A549 (cell line): ENCODE measurements at regions not wholly inside any gene's neighbourhood (a gene's known extent, or its start where the extent isn't known, plus 50 kb on each side); places are given as distances from the start of the nearest gene placed in this dataset.

Experiments used
- ATAC-seq, 2 experiments: fragments of 200-7000 bp in 1 of 2; fragments of >200 bp in 1 of 2; cut with Nextera tagmentation in 1 of 2; cut with Tn5 transposase in 1 of 2; 3 replicates each; pipeline versions ENCODE4 v1.8.0 to v1.9.1; 2018 to 2020; ENCODE audit warnings: mild to moderate bottlenecking in 1 of 2, moderate library complexity in 1 of 2
- CTCF ChIA-PET: fragments of 300-600 bp; sonication (Branson Sonifier 250); formaldehyde crosslinking; extraction: SDS; loops from one replicate; lab custom pipeline; 2021; ENCODE audit warnings: antibody characterized with exemption, inconsistent platforms; lab: Yijun Ruan, JAX
- POLR2A ChIA-PET: fragments of 350-600 bp; formaldehyde crosslinking; extraction: SDS; loops from one replicate; lab custom pipeline; 2021; ENCODE audit warnings: antibody characterized with exemption, inconsistent platforms; lab: Yijun Ruan, JAX
- DNase-seq, 2 experiments: peaks; one replicate each; pipeline versions ENCODE4 v3.0.0 to v3.0.0-alpha.2; 2011 to 2016; ENCODE audit warnings: low read depth in 1 of 2, low spot score in 1 of 2
- FAIRE-seq: peaks from 2 replicates; lab custom pipeline; 2011; peaks lifted over from hg19 to GRCh38; lab: Jason Lieb, UNC
- H3K27ac ChIP-seq, 2 experiments: fragments of >200 bp; sonication (Bioruptor Twin); formaldehyde crosslinking; 3 replicates each; pipeline ENCODE4 v1.5.1; 2016 to 2017
- H3K4me1 ChIP-seq: fragments of >200 bp; sonication (Bioruptor Twin); formaldehyde crosslinking; 3 replicates; pipeline ENCODE4 v1.6.1; 2016
- H3K4me2 ChIP-seq: fragments of >200 bp; sonication (Bioruptor Twin); formaldehyde crosslinking; 3 replicates; pipeline ENCODE4 v1.6.1; 2016
- H3K4me3 ChIP-seq: fragments of >200 bp; sonication (Bioruptor Twin); formaldehyde crosslinking; 3 replicates; pipeline ENCODE4 v1.5.1; 2016
- H3K9me3 ChIP-seq: fragments of >200 bp; sonication (Bioruptor Twin); formaldehyde crosslinking; 3 replicates; pipeline ENCODE4 v1.6.1; 2016
- CHD4 ChIP-seq: fragments of 200-600 bp; sonication (generic); IDR thresholded peaks from 2 replicates; pipeline ENCODE4 v1.6.1; 2016; ENCODE audit warnings: antibody characterized with exemption, mild to moderate bottlenecking, borderline replicate concordance
- EHF ChIP-seq: fragments of 250-450 bp; sonication (Bioruptor Pico); IDR thresholded peaks from 2 replicates; pipeline ENCODE4 v1.5.0; 2020; ENCODE audit warnings: mild to moderate bottlenecking
- EHMT2 ChIP-seq: fragments of 200-600 bp; sonication (generic); IDR thresholded peaks from 2 replicates; pipeline ENCODE4 v1.6.1; 2016; ENCODE audit warnings: antibody characterized with exemption, low read depth, mild to moderate bottlenecking, moderate library complexity
- EP300 ChIP-seq, 2 experiments: fragments of >200 bp; sonication (Bioruptor Twin); formaldehyde crosslinking; IDR thresholded peaks; 2 replicates in 1 of 2; 3 replicates in 1 of 2; pipeline ENCODE4 v1.6.1; 2016 to 2017
- ESRRA ChIP-seq: fragments of 150-350 bp; IDR thresholded peaks from 2 replicates; pipeline ENCODE4 v1.6.1; 2014; ENCODE audit warnings: mild to moderate bottlenecking, low read length, borderline replicate concordance
- FOSL2 ChIP-seq, 2 experiments: fragments of 450-650 bp in 1 of 2; fragments of >200 bp in 1 of 2; sonication (Bioruptor Twin) in 1 of 2; formaldehyde crosslinking; IDR thresholded peaks; 2 replicates each; pipeline versions ENCODE4 v1.5.0 to v1.6.1; 2016 to 2020; ENCODE audit warnings: mild to moderate bottlenecking in 1 of 2, moderate library complexity in 1 of 2
- GATA3 ChIP-seq: IDR thresholded peaks from 2 replicates; pipeline ENCODE4 v1.6.1; 2012; ENCODE audit warnings: borderline replicate concordance
- KDM1A ChIP-seq: fragments of 200-600 bp; sonication (generic); IDR thresholded peaks from 2 replicates; pipeline ENCODE4 v1.6.1; 2016; ENCODE audit warnings: low read depth, mild to moderate bottlenecking
- KDM5A ChIP-seq: fragments of 200-600 bp; sonication (generic); IDR thresholded peaks from 2 replicates; pipeline ENCODE4 v1.6.1; 2016; ENCODE audit warnings: antibody characterized with exemption, mild to moderate bottlenecking
- MAFK ChIP-seq: fragments of 450-650 bp; IDR thresholded peaks from 2 replicates; pipeline ENCODE4 v1.6.1; 2014; ENCODE audit not compliant: partially characterized antibody
- NR3C1 ChIP-seq: fragments of >200 bp; sonication (Bioruptor Twin); formaldehyde crosslinking; IDR thresholded peaks from 3 replicates; pipeline ENCODE4 v1.6.1; 2017
- PHF8 ChIP-seq: fragments of 200-600 bp; sonication (generic); IDR thresholded peaks from 2 replicates; pipeline ENCODE4 v1.6.1; 2016; ENCODE audit warnings: low read depth, mild to moderate bottlenecking, antibody characterized with exemption, moderate library complexity, borderline replicate concordance
- POLR2AphosphoS2 ChIP-seq: conservative IDR thresholded peaks from 2 replicates; pipeline ENCODE4 v1.6.1; 2012; ENCODE audit warnings: low read length, improper control_type of control experiment, inconsistent platforms
- RAD21 ChIP-seq, 2 experiments: fragments of >200 bp in 1 of 2; sonication (Bioruptor Twin) in 1 of 2; formaldehyde crosslinking in 1 of 2; IDR thresholded peaks in 1 of 2; conservative IDR thresholded peaks in 1 of 2; 2 replicates in 1 of 2; 3 replicates in 1 of 2; pipeline ENCODE4 v1.6.1; 2012 to 2018; ENCODE audit warnings: inconsistent platforms in 1 of 2
- RFX5 ChIP-seq: fragments of 450-650 bp; IDR thresholded peaks from 2 replicates; pipeline ENCODE4 v1.7.1; 2014; ENCODE audit warnings: antibody characterized with exemption, mild to moderate bottlenecking, moderate library complexity
- ZC3H11A ChIP-seq: fragments of 450-650 bp; IDR thresholded peaks from 2 replicates; pipeline ENCODE4 v1.6.1; 2014; ENCODE audit warnings: antibody characterized with exemption, mild to moderate bottlenecking
- ZFP36 ChIP-seq: fragments of 450-650 bp; IDR thresholded peaks from 2 replicates; pipeline ENCODE4 v1.6.1; 2014; ENCODE audit warnings: borderline replicate concordance; ENCODE audit not compliant: partially characterized antibody
- WGBS: methylation state at CpG from one replicate; pipeline ENCODE4 v1.1.6; 2017; ENCODE audit errors: missing lambda C conversion rate; 5-methylcytosine and 5-hydroxymethylcytosine counted together
- TF ChIP-seq, protein P1 (sequence below): fragments of >200 bp; sonication (Bioruptor Twin); formaldehyde crosslinking; IDR thresholded peaks from 2 replicates; pipeline ENCODE4 v1.6.1; 2016
- TF ChIP-seq, protein P2 (sequence below): fragments of 250-450 bp; sonication (Bioruptor Pico); IDR thresholded peaks from 2 replicates; pipeline ENCODE4 v1.5.0; 2021; ENCODE audit warnings: mild to moderate bottlenecking, moderate library complexity, borderline replicate concordance
- TF ChIP-seq, protein P3 (sequence below): IDR thresholded peaks from 2 replicates; pipeline ENCODE4 v1.6.1; 2012; ENCODE audit warnings: low read depth, borderline replicate concordance
- TF ChIP-seq, protein P4 (sequence below): fragments of 450-650 bp; IDR thresholded peaks from 2 replicates; pipeline ENCODE4 v1.6.1; 2014; ENCODE audit warnings: antibody characterized with exemption

DNA sequence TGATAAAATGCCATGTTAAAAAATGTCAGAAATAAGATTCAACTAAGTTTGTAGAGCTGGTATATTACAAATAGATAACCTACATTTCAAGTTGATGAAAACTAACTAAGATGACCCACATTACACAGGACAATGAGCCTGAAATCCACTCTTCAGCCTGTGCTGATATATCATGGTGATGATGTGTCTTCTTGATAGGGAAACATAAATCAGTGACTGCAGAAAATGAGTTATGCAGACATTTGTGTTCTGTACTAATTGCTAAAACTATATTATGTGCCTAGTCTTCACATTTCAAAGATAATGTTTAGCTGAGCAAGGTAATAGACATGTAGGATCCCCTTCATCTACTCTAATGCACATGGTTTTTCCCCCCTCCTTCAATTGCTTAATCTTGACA, 331.6 kb upstream of the F9 start (continued):
- TF ChIP-seq RAD21 (conservative IDR thresholded peaks at IDR 0.05 in 1 of 2, IDR thresholded peaks at IDR 0.05 in 1 of 2) = no peak

DNA sequence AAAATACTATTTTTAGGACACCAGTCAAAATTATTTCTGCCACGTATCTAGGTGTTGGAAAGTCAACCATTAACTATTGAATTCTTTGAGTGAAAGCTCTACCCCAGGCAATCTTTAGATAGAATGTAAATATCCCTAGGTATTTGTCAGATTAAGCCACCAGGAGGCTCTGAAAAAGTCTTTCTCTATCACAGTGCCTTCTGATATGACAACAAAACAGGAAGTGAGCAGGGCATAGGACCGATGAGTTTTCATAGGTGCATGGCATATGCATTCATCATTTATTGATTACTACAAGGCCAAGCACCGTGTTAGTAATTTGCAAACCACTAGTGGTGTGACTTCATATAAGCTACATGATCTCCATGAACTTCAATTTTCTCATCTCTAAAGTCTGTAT, 333.6 kb upstream of the F9 start:
- no peaks in the 10 kb centered on the region for H3K9me3 ChIP-seq
- TF ChIP-seq EHF = no peak
- no peak for TF ChIP-seq NR3C1
- TF ChIP-seq POLR2AphosphoS2 = no peak
- 24% methylated on average over 3 of the region's 3 CpGs for WGBS
- no peak overlapping the region for H3K4me3 ChIP-seq
- ChIA-PET POLR2A (no interaction called here), CTCF (no interaction called here)
- no peaks in the 10 kb centered on the region for H3K4me1 ChIP-seq
- no peak for ATAC-seq
- H3K27ac ChIP-seq = no peak overlapping the region
- DNase-seq = no peak
- H3K4me2 ChIP-seq = no peak overlapping the region
- no peak for FAIRE-seq

DNA sequence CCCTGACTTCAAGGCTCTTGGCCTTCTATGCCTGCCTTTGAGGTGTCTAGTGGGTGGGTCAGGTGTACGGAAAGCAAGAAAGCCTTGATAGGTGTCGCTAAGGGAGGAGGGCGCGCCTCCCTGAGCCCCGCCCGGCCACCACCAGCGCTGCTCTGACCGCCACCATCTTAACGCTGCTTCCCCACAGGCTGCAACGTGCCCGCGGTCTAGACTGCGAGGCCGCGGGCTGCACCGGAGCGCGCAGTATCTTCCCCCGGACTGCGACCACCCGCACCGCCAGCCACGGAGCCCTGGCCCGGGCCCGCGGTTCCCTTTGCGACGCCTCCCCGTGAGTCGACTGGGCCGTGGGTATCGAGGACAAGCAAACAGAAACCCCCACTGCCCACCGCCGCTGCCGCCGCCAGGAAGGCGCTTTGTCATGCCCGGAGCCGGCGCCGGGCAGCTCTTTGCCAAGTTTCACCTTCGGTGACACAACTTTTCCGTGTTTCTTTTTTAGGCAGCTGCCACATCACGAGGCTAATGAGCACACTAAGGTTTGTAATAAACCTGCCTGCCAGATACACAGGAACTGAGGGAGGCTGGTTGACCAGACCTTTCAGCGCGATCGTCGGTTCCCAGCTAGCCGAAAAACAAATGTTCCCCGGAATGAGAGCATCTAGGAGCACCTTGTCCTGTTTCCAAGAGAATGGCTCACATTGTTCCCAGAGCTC, 335.8 kb upstream of the F9 start:
- Histone ChIP-seq H3K9me3 (no peaks in the 10 kb centered on the region), H3K4me3 (peak overlapping the region; percentile 29; the same call in 1 of the 3 replicates), H3K4me2 (peak overlapping the region; percentile 61), H3K27ac (no peak overlapping the region), H3K4me1 (no peaks in the 10 kb centered on the region)
- peak; percentile 34 to 59; a peak in 4 of 6 replicates for ATAC-seq
- ChIA-PET CTCF (no interaction called here), POLR2A (no interaction called here)
- TF ChIP-seq EHMT2 (no peak), EP300 (IDR thresholded peaks at IDR 0.05) (no peak), CHD4 (no peak), RAD21 (conservative IDR thresholded peaks at IDR 0.05 in 1 of 2, IDR thresholded peaks at IDR 0.05 in 1 of 2) (no peak), KDM5A (no peak), PHF8 (no peak), EHF (no peak), ZFP36 (no peak), RFX5 (no peak)
- TF ChIP-seq, protein P1, sequence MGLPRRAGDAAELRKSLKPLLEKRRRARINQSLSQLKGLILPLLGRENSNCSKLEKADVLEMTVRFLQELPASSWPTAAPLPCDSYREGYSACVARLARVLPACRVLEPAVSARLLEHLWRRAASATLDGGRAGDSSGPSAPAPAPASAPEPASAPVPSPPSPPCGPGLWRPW = no peak
- no peak for FAIRE-seq
- no peak for DNase-seq
- 5% methylated on average over 14 of the region's 50 CpGs for WGBS

DNA sequence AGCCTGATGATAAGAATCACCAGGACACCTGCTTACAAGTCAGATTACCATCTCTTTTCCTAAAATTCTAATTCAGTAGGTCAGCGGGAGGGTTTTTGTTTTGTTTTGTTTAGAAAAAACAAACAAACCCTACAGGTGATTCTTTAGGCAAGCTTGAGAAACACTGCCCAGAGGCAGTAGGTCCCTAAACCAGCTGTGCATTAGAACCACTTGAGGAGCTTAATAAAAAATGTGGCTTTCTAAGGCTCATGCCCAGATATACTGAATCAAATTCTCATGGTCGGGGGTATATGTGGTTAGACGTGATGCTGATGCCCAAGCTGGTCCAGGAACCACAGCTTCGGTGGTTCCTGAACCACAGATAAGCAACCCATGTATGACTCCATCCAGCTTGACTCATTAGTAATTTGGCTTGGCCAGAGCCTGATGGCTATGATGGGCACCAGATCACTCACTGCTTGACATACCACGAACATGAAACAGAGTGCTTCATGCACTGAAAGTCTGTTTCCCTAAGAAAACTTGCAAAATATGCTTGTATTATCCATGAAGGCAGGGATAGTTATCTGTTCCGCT, 338.1 kb upstream of the F9 start:
- ChIA-PET POLR2A (no interaction called here), CTCF (no interaction called here)
- Histone ChIP-seq H3K4me2 (no peak overlapping the region), H3K4me3 (no peak overlapping the region), H3K9me3 (no peaks in the 10 kb centered on the region), H3K4me1 (no peaks in the 10 kb centered on the region), H3K27ac (no peak overlapping the region)
- FAIRE-seq (no peak), ATAC-seq (no peak), DNase-seq (no peak)
- WGBS = 0% methylated on average over 5 of the region's 6 CpGs
- TF ChIP-seq, protein P2, sequence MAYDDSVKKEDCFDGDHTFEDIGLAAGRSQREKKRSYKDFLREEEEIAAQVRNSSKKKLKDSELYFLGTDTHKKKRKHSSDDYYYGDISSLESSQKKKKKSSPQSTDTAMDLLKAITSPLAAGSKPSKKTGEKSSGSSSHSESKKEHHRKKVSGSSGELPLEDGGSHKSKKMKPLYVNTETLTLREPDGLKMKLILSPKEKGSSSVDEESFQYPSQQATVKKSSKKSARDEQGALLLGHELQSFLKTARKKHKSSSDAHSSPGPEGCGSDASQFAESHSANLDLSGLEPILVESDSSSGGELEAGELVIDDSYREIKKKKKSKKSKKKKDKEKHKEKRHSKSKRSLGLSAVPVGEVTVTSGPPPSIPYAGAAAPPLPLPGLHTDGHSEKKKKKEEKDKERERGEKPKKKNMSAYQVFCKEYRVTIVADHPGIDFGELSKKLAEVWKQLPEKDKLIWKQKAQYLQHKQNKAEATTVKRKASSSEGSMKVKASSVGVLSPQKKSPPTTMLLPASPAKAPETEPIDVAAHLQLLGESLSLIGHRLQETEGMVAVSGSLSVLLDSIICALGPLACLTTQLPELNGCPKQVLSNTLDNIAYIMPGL = no peak
- TF ChIP-seq KDM1A (no peak), ESRRA (no peak), MAFK (no peak), GATA3 (no peak), FOSL2 (IDR thresholded peaks at IDR 0.05) (no peak), FOSL2 (CRISPR knock-in tag; IDR thresholded peaks at IDR 0.05) (no peak), ZC3H11A (no peak)
- TF ChIP-seq, protein P3, sequence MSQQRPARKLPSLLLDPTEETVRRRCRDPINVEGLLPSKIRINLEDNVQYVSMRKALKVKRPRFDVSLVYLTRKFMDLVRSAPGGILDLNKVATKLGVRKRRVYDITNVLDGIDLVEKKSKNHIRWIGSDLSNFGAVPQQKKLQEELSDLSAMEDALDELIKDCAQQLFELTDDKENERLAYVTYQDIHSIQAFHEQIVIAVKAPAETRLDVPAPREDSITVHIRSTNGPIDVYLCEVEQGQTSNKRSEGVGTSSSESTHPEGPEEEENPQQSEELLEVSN = no peak
- TF ChIP-seq, protein P1 = no peak
- TF ChIP-seq, protein P4, sequence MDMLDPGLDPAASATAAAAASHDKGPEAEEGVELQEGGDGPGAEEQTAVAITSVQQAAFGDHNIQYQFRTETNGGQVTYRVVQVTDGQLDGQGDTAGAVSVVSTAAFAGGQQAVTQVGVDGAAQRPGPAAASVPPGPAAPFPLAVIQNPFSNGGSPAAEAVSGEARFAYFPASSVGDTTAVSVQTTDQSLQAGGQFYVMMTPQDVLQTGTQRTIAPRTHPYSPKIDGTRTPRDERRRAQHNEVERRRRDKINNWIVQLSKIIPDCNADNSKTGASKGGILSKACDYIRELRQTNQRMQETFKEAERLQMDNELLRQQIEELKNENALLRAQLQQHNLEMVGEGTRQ = no peak
